Nephron (organoid): ENCODE measurements at regions not wholly inside any gene's neighbourhood (a gene's known extent, or its start where the extent isn't known, plus 50 kb on each side); places are given as distances from the start of the nearest gene placed in this dataset.

Source experiments
- H3K27ac Mint-ChIP-seq, 3 experiments: 2 replicates each; pipeline ENCODE4 v1.8.0; 2020; ENCODE audit warnings: mixed read lengths in 3 of 3, mild to moderate bottlenecking in 2 of 3, moderate library complexity in 1 of 3
- H3K27me3 Mint-ChIP-seq: 2 replicates; pipeline ENCODE4 v1.8.0; 2021; ENCODE audit warnings: low read depth, mild to moderate bottlenecking, moderate library complexity, mixed read lengths
- H3K36me3 Mint-ChIP-seq: 2 replicates; pipeline ENCODE4 v1.8.0; 2020; ENCODE audit warnings: low read depth, mixed read lengths
- H3K4me1 Mint-ChIP-seq: 2 replicates; pipeline ENCODE4 v1.8.0; 2020; ENCODE audit warnings: mixed read lengths
- H3K4me3 Mint-ChIP-seq, 3 experiments: 2 replicates each; pipeline ENCODE4 v1.8.0; 2020; ENCODE audit warnings: mild to moderate bottlenecking in 3 of 3, mixed read lengths in 3 of 3, moderate library complexity in 2 of 3
- H3K9me3 Mint-ChIP-seq: 2 replicates; pipeline ENCODE4 v1.8.0; 2020; ENCODE audit warnings: mixed read lengths
- CTCF ChIP-seq, 3 experiments: fragments of 200-600 bp; sonication (generic); IDR thresholded peaks; one replicate each; pipeline ENCODE4 v1.5.0; 2021; ENCODE audit warnings: antibody characterized with exemption in 3 of 3; ENCODE audit not compliant: unreplicated experiment in 3 of 3

- H3K27ac Mint-ChIP-seq = peak overlapping the region; percentile 35 to 60 (median 48)
- no peak overlapping the region for H3K4me3 Mint-ChIP-seq
- H3K27me3 Mint-ChIP-seq = no peaks in the 10 kb centered on the region
- H3K36me3 Mint-ChIP-seq = no peaks in the 10 kb centered on the region
- no peak for TF ChIP-seq CTCF (IDR thresholded peaks at IDR 0.05; ENCODE audit: unreplicated experiment in 3 of 3)
- H3K4me1 Mint-ChIP-seq = peaks cover 25% of the 10 kb centered on the region
- H3K9me3 Mint-ChIP-seq = peaks cover 12% of the 10 kb centered on the region
Measured at GRCh38 chr1:60423146-60423780, 349.7 kb upstream of the C1orf87 start.

- H3K27me3 Mint-ChIP-seq = no peaks in the 10 kb centered on the region
- H3K36me3 Mint-ChIP-seq = no peaks in the 10 kb centered on the region
- H3K27ac Mint-ChIP-seq = no peak overlapping the region
- H3K4me3 Mint-ChIP-seq = no peak overlapping the region
- H3K9me3 Mint-ChIP-seq = peaks cover 12% of the 10 kb centered on the region
- no peak for TF ChIP-seq CTCF (IDR thresholded peaks at IDR 0.05; ENCODE audit: unreplicated experiment in 3 of 3)
- H3K4me1 Mint-ChIP-seq = peaks cover 20% of the 10 kb centered on the region
Measured at GRCh38 chr1:60421965-60422364, 348.4 kb upstream of the C1orf87 start.

GRCh38 chr1:60419023-60419422, 345.5 kb upstream of the C1orf87 start:
- H3K9me3 Mint-ChIP-seq = peaks cover 12% of the 10 kb centered on the region
- peaks cover 34% of the 10 kb centered on the region for H3K4me1 Mint-ChIP-seq
- no peak overlapping the region for H3K27ac Mint-ChIP-seq
- H3K4me3 Mint-ChIP-seq = no peak overlapping the region
- no peak for TF ChIP-seq CTCF (IDR thresholded peaks at IDR 0.05; ENCODE audit: unreplicated experiment in 3 of 3)
- no peaks in the 10 kb centered on the region for H3K36me3 Mint-ChIP-seq
- H3K27me3 Mint-ChIP-seq = no peaks in the 10 kb centered on the region

- H3K36me3 Mint-ChIP-seq = no peaks in the 10 kb centered on the region
- peaks cover under 1% of the 10 kb centered on the region for H3K9me3 Mint-ChIP-seq
- TF ChIP-seq CTCF (IDR thresholded peaks at IDR 0.05; ENCODE audit: unreplicated experiment in 3 of 3) = no peak
- H3K4me3 Mint-ChIP-seq = no peak overlapping the region
- no peaks in the 10 kb centered on the region for H3K27me3 Mint-ChIP-seq
- peak overlapping the region; percentile 42 to 73 (median 53) for H3K27ac Mint-ChIP-seq
- peaks cover 40% of the 10 kb centered on the region for H3K4me1 Mint-ChIP-seq
Measured at GRCh38 chr1:60415696-60416095, 342.1 kb upstream of the C1orf87 start.

- no peaks in the 10 kb centered on the region for H3K9me3 Mint-ChIP-seq
- H3K4me1 Mint-ChIP-seq = peaks cover 40% of the 10 kb centered on the region
- no peaks in the 10 kb centered on the region for H3K36me3 Mint-ChIP-seq
- no peak overlapping the region for H3K4me3 Mint-ChIP-seq
- H3K27ac Mint-ChIP-seq = peak overlapping the region in 2 of 3 experiments; percentile 17 to 63
- no peak for TF ChIP-seq CTCF (IDR thresholded peaks at IDR 0.05; ENCODE audit: unreplicated experiment in 3 of 3)
- peaks cover 4% of the 10 kb centered on the region for H3K27me3 Mint-ChIP-seq
Measured at GRCh38 chr1:60413091-60413490, 339.5 kb upstream of the C1orf87 start.

GRCh38 chr1:60411591-60411990, 338.0 kb upstream of the C1orf87 start:
- H3K4me1 Mint-ChIP-seq = peaks cover 40% of the 10 kb centered on the region
- H3K36me3 Mint-ChIP-seq = no peaks in the 10 kb centered on the region
- no peaks in the 10 kb centered on the region for H3K9me3 Mint-ChIP-seq
- peak overlapping the region; percentile 62 to 78 (median 69) for H3K27ac Mint-ChIP-seq
- H3K4me3 Mint-ChIP-seq = no peak overlapping the region
- no peak for TF ChIP-seq CTCF (IDR thresholded peaks at IDR 0.05; ENCODE audit: unreplicated experiment in 3 of 3)
- H3K27me3 Mint-ChIP-seq = peaks cover 4% of the 10 kb centered on the region
